ENCODE measurements at regions not wholly inside any gene's neighbourhood (a gene's known extent, or its start where the extent isn't known, plus 50 kb on each side); places are given as distances from the start of the nearest gene placed in this dataset.

DNA sequence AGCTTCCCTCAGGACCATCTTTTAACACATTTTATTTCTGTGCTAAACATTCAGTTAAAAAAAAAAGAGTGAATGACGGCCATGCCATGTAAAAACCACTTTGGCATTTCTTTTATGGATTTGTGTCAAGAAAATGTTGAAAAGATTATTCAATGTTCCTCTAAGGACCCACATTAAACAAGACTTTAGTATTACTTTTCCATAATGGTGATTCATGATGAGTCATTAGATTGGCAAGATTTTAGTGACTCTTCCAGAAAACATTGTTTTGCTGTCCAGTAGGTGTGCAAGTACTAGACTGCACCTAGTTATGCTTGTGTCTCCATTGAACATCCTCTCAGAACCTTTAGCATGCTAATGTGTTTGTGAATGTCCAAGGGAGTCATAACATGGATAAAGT, 748.6 kb downstream of the STPG2 start:
- TF ChIP-seq EZH2 (IDR thresholded peaks at IDR 0.05; ENCODE audit: borderline replicate concordance): no peak
- TF ChIP-seq EZH2phosphoT487 (IDR thresholded peaks at IDR 0.05; ENCODE audit: low read depth, severe bottlenecking, unreplicated experiment): no peak
